ENCODE measurements at regions not wholly inside any gene's neighbourhood (a gene's known extent, or its start where the extent isn't known, plus 50 kb on each side); places are given as distances from the start of the nearest gene placed in this dataset.

DNA sequence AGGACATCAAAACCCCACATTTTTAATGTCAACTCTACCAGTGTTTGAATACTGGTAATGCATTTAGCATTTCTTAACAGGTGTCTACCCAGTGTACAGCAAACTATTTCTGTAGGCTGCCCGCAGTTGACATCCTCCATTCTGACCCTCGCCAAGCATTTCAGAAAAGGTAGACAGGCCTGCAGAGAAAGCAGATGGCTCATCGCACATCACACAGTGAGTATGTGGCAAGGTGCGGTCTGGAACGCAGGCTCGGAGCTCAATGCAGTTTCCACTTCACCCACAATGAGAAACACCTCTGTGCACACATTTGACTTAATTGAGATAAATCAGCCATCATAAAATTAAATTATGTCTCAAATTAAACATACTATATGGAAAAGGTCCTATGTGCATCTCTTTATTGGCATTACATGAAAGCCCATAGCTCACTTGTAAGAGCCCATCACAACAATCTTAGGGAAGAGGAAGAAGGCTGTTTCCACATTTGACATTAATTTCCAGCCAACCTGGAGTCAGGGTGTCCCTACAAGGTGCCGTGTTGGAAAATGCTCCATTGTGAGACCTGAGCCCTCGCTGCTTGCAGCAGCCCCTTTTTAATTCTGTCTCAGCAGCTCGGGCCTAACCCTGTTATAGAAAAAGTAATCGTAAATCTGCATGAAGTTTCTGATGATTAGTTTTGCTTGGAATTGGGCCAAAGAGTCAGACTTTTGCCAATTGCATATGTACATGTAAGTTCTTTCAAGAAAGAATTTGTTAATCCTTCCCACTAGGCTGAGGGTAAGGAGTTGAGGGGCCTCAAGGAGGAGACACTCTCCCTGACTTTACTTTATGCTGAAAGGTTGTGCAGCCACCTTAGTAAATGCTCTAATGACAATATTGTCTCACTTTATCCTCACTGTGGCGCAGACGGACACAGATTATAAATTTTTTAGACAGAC, 378.7 kb upstream of the DYNLRB2 start:
- no peak for TF ChIP-seq CTCF (IDR thresholded peaks at IDR 0.05)
- TF ChIP-seq EZH2 (IDR thresholded peaks at IDR 0.05; ENCODE audit: borderline replicate concordance, insufficient read depth, low read depth, low read length, poor library complexity, severe bottlenecking) = no peak
